Ishikawa (cell line): ENCODE measurements at regions not wholly inside any gene's neighbourhood (a gene's known extent, or its start where the extent isn't known, plus 50 kb on each side); places are given as distances from the start of the nearest gene placed in this dataset.

Experiments used
- CREB1 ChIP-seq: IDR thresholded peaks from 2 replicates; pipeline ENCODE4 v1.6.1; 2012; ENCODE audit warnings: low read depth
- FOXM1 ChIP-seq: IDR thresholded peaks from 2 replicates; pipeline ENCODE4 v1.6.1; 2012; ENCODE audit warnings: low read depth, borderline replicate concordance
- NFIC ChIP-seq: IDR thresholded peaks from 2 replicates; pipeline ENCODE4 v1.6.1; 2012
- RAD21 ChIP-seq: IDR thresholded peaks from 2 replicates; pipeline ENCODE4 v1.6.1; 2012; ENCODE audit warnings: low read depth
- YY1 ChIP-seq: IDR thresholded peaks from 2 replicates; pipeline ENCODE4 v1.6.1; 2012; ENCODE audit warnings: low read depth
- TF ChIP-seq, protein P1 (sequence below): IDR thresholded peaks from 2 replicates; pipeline ENCODE4 v1.6.1; 2012; ENCODE audit warnings: low read depth, mild to moderate bottlenecking
- TF ChIP-seq, protein P2 (sequence below): IDR thresholded peaks from 2 replicates; pipeline ENCODE4 v1.6.1; 2012

DNA sequence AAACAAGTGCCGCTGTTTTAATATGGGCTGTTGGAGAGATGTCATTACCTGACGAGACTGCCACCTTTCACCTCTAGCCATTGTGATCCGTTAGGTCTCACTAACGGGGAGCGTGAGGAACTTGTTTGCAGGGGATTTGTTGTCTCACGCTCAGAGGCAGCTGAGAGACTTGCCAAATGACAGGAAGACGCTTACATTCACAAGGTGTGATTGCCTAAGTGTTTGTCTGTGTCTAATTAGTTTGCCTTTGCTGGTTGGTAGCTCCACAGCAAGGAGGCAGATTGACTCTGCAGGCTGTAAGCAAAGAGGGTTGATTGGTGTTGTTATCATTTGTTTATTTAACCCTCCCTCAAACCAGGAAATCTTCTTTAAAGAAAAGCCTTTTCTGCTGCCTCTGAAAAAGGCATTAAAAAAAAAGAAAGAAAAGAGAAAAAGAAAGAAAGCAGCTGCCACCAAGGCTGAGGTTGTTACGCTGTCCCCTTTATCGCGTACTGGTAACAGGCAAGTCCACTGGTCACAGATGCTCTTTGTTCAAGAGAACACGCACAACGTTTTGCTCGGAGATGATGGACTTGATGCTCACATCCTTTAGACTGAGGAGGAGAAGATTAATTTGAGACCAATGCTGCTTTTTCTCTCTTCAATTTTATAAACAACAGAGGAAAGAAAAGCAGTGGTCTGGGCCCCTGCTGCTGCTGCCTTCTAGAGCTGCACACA, 203.9 kb downstream of the ZNF326 start:
- TF ChIP-seq YY1: no peak
- TF ChIP-seq, protein P1, sequence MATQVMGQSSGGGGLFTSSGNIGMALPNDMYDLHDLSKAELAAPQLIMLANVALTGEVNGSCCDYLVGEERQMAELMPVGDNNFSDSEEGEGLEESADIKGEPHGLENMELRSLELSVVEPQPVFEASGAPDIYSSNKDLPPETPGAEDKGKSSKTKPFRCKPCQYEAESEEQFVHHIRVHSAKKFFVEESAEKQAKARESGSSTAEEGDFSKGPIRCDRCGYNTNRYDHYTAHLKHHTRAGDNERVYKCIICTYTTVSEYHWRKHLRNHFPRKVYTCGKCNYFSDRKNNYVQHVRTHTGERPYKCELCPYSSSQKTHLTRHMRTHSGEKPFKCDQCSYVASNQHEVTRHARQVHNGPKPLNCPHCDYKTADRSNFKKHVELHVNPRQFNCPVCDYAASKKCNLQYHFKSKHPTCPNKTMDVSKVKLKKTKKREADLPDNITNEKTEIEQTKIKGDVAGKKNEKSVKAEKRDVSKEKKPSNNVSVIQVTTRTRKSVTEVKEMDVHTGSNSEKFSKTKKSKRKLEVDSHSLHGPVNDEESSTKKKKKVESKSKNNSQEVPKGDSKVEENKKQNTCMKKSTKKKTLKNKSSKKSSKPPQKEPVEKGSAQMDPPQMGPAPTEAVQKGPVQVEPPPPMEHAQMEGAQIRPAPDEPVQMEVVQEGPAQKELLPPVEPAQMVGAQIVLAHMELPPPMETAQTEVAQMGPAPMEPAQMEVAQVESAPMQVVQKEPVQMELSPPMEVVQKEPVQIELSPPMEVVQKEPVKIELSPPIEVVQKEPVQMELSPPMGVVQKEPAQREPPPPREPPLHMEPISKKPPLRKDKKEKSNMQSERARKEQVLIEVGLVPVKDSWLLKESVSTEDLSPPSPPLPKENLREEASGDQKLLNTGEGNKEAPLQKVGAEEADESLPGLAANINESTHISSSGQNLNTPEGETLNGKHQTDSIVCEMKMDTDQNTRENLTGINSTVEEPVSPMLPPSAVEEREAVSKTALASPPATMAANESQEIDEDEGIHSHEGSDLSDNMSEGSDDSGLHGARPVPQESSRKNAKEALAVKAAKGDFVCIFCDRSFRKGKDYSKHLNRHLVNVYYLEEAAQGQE: no peak
- TF ChIP-seq FOXM1: no peak
- TF ChIP-seq CREB1: no peak
- no peak for TF ChIP-seq RAD21
- no peak for TF ChIP-seq NFIC
- TF ChIP-seq, protein P2, sequence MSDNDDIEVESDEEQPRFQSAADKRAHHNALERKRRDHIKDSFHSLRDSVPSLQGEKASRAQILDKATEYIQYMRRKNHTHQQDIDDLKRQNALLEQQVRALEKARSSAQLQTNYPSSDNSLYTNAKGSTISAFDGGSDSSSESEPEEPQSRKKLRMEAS: no peak
